SK-N-SH (cell line): ENCODE measurements at regions not wholly inside any gene's neighbourhood (a gene's known extent, or its start where the extent isn't known, plus 50 kb on each side); places are given as distances from the start of the nearest gene placed in this dataset.

ENCODE experiments used
- CTCF ChIA-PET: fragments of 300-600, 350-600 bp; formaldehyde crosslinking; extraction: SDS; loops from one replicate; lab custom pipeline; 2021; lab: Yijun Ruan, JAX
- POLR2A ChIA-PET: fragments of 350-600 bp; sonication (Branson Sonifier 250); formaldehyde crosslinking; extraction: SDS; loops from one replicate; lab custom pipeline; 2020; ENCODE audit warnings: antibody characterized with exemption, inconsistent platforms; lab: Yijun Ruan, JAX
- DNase-seq: peaks from one replicate; pipeline ENCODE4 v3.0.0; 2012
- H2AFZ ChIP-seq: fragments of 200-600 bp; sonication (generic); 2 replicates; pipeline ENCODE4 v1.8.1; 2016; ENCODE audit warnings: antibody characterized with exemption, mild to moderate bottlenecking, low read depth
- H3F3A ChIP-seq: fragments of 200-600 bp; sonication (generic); replicated peaks from 2 replicates; pipeline ENCODE3; 2016; ENCODE audit warnings: antibody characterized with exemption, mild to moderate bottlenecking; ENCODE audit not compliant: insufficient read depth
- H3K27ac ChIP-seq, 2 experiments: fragments of 200-500 bp in 1 of 2; fragments of 200-600 bp in 1 of 2; sonication (Bioruptor generic) in 1 of 2; sonication (generic), shearing (Covaris generic) in 1 of 2; 2 replicates each; pipeline versions ENCODE4 v1.5.1 to v1.6.1; 2014 to 2016; ENCODE audit warnings: low read depth in 2 of 2, inconsistent platforms in 1 of 2, low read length in 1 of 2, mild to moderate bottlenecking in 1 of 2, mixed read lengths in 1 of 2
- H3K27me3 ChIP-seq: fragments of 200-600 bp; sonication (generic), shearing (Covaris generic); 2 replicates; pipeline ENCODE4 v1.6.1; 2016; ENCODE audit warnings: mixed run types; ENCODE audit not compliant: insufficient read depth
- H3K36me3 ChIP-seq, 2 experiments: fragments of 200-500 bp in 1 of 2; fragments of 200-600 bp in 1 of 2; sonication (Bioruptor generic) in 1 of 2; sonication (generic) in 1 of 2; replicated peaks in 1 of 2; 2 replicates each; pipeline versions ENCODE3 to v1.5.1; 2014 to 2016; ENCODE audit warnings: low read length in 1 of 2, mild to moderate bottlenecking in 1 of 2; ENCODE audit not compliant: insufficient read depth in 2 of 2, control insufficient read depth in 1 of 2
- H3K4me1 ChIP-seq, 2 experiments: fragments of 200-500 bp in 1 of 2; fragments of 200-600 bp in 1 of 2; sonication (Bioruptor generic) in 1 of 2; sonication (generic), shearing (Covaris generic) in 1 of 2; 2 replicates each; pipeline versions ENCODE4 v1.5.1 to v1.6.1; 2014 to 2016; ENCODE audit warnings: low read depth in 1 of 2, low read length in 1 of 2, mixed run types in 1 of 2; ENCODE audit not compliant: insufficient read depth in 2 of 2, control insufficient read depth in 1 of 2
- H3K4me2 ChIP-seq: fragments of 200-600 bp; sonication (generic), shearing (Covaris generic); 2 replicates; pipeline ENCODE4 v1.6.1; 2017; ENCODE audit warnings: mixed run types
- H3K4me3 ChIP-seq, 2 experiments: fragments of 200-500 bp in 1 of 2; fragments of 200-600 bp in 1 of 2; sonication (Bioruptor generic) in 1 of 2; sonication (generic), shearing (Covaris generic) in 1 of 2; 2 replicates each; pipeline versions ENCODE4 v1.5.1 to v1.8.1; 2014 to 2016; ENCODE audit warnings: low read depth in 2 of 2, inconsistent platforms in 1 of 2, low read length in 1 of 2, mild to moderate bottlenecking in 1 of 2, mixed read lengths in 1 of 2, moderate library complexity in 1 of 2
- H3K79me2 ChIP-seq: fragments of 200-600 bp; sonication (generic); 2 replicates; pipeline ENCODE4 v1.8.1; 2017; ENCODE audit warnings: mild to moderate bottlenecking; ENCODE audit not compliant: insufficient read depth
- H3K9ac ChIP-seq: fragments of 200-600 bp; sonication (generic); 2 replicates; pipeline ENCODE4 v1.6.1; 2017; ENCODE audit warnings: mixed run types
- H3K9me2 ChIP-seq: fragments of 200-600 bp; sonication (generic); 2 replicates; pipeline ENCODE4 v1.6.1; 2017; ENCODE audit warnings: mixed run types
- H3K9me3 ChIP-seq: fragments of 200-600 bp; sonication (generic); 2 replicates; pipeline ENCODE4 v1.6.1; 2017; ENCODE audit warnings: mixed run types, mild to moderate bottlenecking, moderate library complexity
- H4K20me1 ChIP-seq: fragments of 200-600 bp; sonication (generic); 2 replicates; pipeline ENCODE4 v1.6.1; 2017; ENCODE audit warnings: mild to moderate bottlenecking, mixed run types; ENCODE audit not compliant: insufficient read depth
- CHD2 ChIP-seq: fragments of 150-350 bp; IDR thresholded peaks from 2 replicates; pipeline ENCODE4 v1.6.1; 2018; ENCODE audit warnings: low read length; ENCODE audit not compliant: partially characterized antibody
- EP300 ChIP-seq, 2 experiments: IDR thresholded peaks; 2 replicates each; pipeline versions ENCODE4 v1.4.0 to v1.6.1; 2012; ENCODE audit warnings: borderline replicate concordance in 1 of 2, low read depth in 1 of 2, low read length in 1 of 2
- FOSL2 ChIP-seq: IDR thresholded peaks from 2 replicates; pipeline ENCODE4 v1.4.0; 2012; ENCODE audit warnings: low read depth, mild to moderate bottlenecking, moderate library complexity, borderline replicate concordance
- FOXM1 ChIP-seq: IDR thresholded peaks from 2 replicates; pipeline ENCODE4 v1.4.0; 2012; ENCODE audit warnings: low read depth, mild to moderate bottlenecking
- GABPA ChIP-seq: IDR thresholded peaks from 2 replicates; pipeline ENCODE4 v1.4.0; 2012; ENCODE audit warnings: low read depth, mild to moderate bottlenecking
- GATA2 ChIP-seq: sonication (generic); formaldehyde crosslinking; IDR thresholded peaks from 2 replicates; pipeline ENCODE4 v1.5.0; 2020; ENCODE audit warnings: mild to moderate bottlenecking, missing genetic modification reagents
- JUND ChIP-seq: IDR thresholded peaks from 2 replicates; pipeline ENCODE4 v1.4.0; 2012
- MEF2A ChIP-seq: IDR thresholded peaks from 2 replicates; pipeline ENCODE4 v1.4.0; 2012; ENCODE audit warnings: low read depth, borderline replicate concordance
- MXI1 ChIP-seq: IDR thresholded peaks from 2 replicates; pipeline ENCODE4 v1.6.1; 2012; ENCODE audit warnings: mild to moderate bottlenecking, low read depth, low read length, improper control_type of control experiment
- NRF1 ChIP-seq: IDR thresholded peaks from 2 replicates; pipeline ENCODE4 v1.6.1; 2012; ENCODE audit warnings: low read depth, mild to moderate bottlenecking, low read length
- PBX3 ChIP-seq: IDR thresholded peaks from 2 replicates; pipeline ENCODE4; 2012
- POLR2AphosphoS5 ChIP-seq: IDR thresholded peaks from 2 replicates; pipeline ENCODE4 v1.6.1; 2012; ENCODE audit warnings: low read depth, low read length
- RAD21 ChIP-seq: IDR thresholded peaks from 2 replicates; pipeline ENCODE4 v1.6.1; 2012; ENCODE audit warnings: mild to moderate bottlenecking, low read length
- RCOR1 ChIP-seq: fragments of 150-350 bp; IDR thresholded peaks from 2 replicates; pipeline ENCODE4 v1.6.1; 2017; ENCODE audit warnings: antibody characterized with exemption, low read length
- RFX5 ChIP-seq: IDR thresholded peaks from 2 replicates; pipeline ENCODE4 v1.6.1; 2012; ENCODE audit warnings: mild to moderate bottlenecking, improper control_type of control experiment, low read length
- SIN3A ChIP-seq: IDR thresholded peaks from 2 replicates; pipeline ENCODE4 v1.6.1; 2012; ENCODE audit warnings: low read depth, mild to moderate bottlenecking, low read length, moderate library complexity, borderline replicate concordance
- SMC3 ChIP-seq: IDR thresholded peaks from 2 replicates; pipeline ENCODE4 v1.6.1; 2012; ENCODE audit warnings: low read depth, low read length, improper control_type of control experiment
- TAF1 ChIP-seq: IDR thresholded peaks from 2 replicates; pipeline ENCODE4 v1.6.1; 2012; ENCODE audit warnings: low read depth, mild to moderate bottlenecking, low read length, moderate library complexity, borderline replicate concordance
- TEAD4 ChIP-seq: IDR thresholded peaks from 2 replicates; pipeline ENCODE4 v1.4.0; 2012; ENCODE audit warnings: mild to moderate bottlenecking, borderline replicate concordance; ENCODE audit not compliant: insufficient read depth
- USF2 ChIP-seq: fragments of 150-350 bp; IDR thresholded peaks from 2 replicates; pipeline ENCODE4 v1.6.1; 2017; ENCODE audit warnings: antibody characterized with exemption, low read length, low read depth, borderline replicate concordance
- WGBS: methylation state at CpG from one replicate; pipeline ENCODE4 v1.1.6; 2017; ENCODE audit warnings: low lambda C conversion rate; 5-methylcytosine and 5-hydroxymethylcytosine counted together
- TF ChIP-seq, protein P1 (sequence below): IDR thresholded peaks from 2 replicates; pipeline ENCODE4 v1.4.0; 2012; ENCODE audit warnings: low read depth, borderline replicate concordance
- TF ChIP-seq, protein P2 (sequence below): IDR thresholded peaks from 2 replicates; pipeline ENCODE4 v1.4.0; 2012; ENCODE audit warnings: low read depth

DNA sequence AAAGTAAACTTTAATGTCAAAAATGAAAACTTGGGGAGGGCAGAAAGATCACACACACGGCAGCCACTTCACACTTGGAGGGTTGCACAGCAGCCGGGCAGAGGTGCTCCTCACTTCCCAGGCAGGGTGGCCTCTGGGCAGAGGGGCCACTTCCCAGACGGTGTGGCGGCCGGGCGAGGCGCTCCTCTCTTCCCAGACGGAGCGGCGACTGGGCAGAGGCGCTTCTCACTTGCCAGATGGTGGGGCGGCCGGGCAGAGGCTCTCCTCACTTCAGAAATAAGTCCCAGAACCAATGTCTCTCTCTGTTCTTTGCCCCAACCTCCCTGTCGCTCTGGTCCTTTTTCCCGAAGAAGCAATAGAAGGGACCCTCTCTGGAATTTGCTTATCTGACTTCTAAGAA lies 65.7 kb upstream of the LRPPRC start:
- Histone ChIP-seq H2AFZ (no peak overlapping the region), H4K20me1 (no peaks in the 10 kb centered on the region), H3K4me1 (no peaks in the 10 kb centered on the region), H3K27me3 (peaks cover 4% of the 10 kb centered on the region; the same call in 1 of the 2 replicates), H3F3A (no peaks in the 10 kb centered on the region), H3K9ac (no peak overlapping the region), H3K36me3 (no peaks in the 10 kb centered on the region), H3K27ac (no peak overlapping the region), H3K9me2 (no peaks in the 10 kb centered on the region), H3K4me3 (no peak overlapping the region), H3K9me3 (no peaks in the 10 kb centered on the region), H3K4me2 (no peak overlapping the region), H3K79me2 (no peaks in the 10 kb centered on the region)
- POLR2A ChIA-PET, result no interaction called here
- CTCF ChIA-PET, result interaction anchor here (1.2 to 3.3 kb wide), 3 partner anchors 17 to 230 kb away, joined by 3 to 11 read pairs (median 7); no protein-coding TSS in a partner anchor
- WGBS, result 46% methylated on average over 10 of the region's 15 CpGs
- no peak for DNase-seq
- no peak for TF ChIP-seq RCOR1
- no peak for TF ChIP-seq TEAD4
- no peak for TF ChIP-seq TAF1
- TF ChIP-seq, protein P1, sequence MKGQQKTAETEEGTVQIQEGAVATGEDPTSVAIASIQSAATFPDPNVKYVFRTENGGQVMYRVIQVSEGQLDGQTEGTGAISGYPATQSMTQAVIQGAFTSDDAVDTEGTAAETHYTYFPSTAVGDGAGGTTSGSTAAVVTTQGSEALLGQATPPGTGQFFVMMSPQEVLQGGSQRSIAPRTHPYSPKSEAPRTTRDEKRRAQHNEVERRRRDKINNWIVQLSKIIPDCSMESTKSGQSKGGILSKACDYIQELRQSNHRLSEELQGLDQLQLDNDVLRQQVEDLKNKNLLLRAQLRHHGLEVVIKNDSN, result no peak
- no peak for TF ChIP-seq RAD21
- no peak for TF ChIP-seq JUND
- TF ChIP-seq FOXM1, result no peak
- TF ChIP-seq POLR2AphosphoS5, result no peak
- TF ChIP-seq NRF1, result no peak
- TF ChIP-seq MEF2A, result no peak
- TF ChIP-seq, protein P2, sequence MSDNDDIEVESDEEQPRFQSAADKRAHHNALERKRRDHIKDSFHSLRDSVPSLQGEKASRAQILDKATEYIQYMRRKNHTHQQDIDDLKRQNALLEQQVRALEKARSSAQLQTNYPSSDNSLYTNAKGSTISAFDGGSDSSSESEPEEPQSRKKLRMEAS, result no peak
- no peak for TF ChIP-seq RFX5
- no peak for TF ChIP-seq PBX3
- no peak for TF ChIP-seq GATA2 (CRISPR knock-in tag)
- no peak for TF ChIP-seq FOSL2
- TF ChIP-seq CHD2, result no peak
- no peak for TF ChIP-seq SMC3
- no peak for TF ChIP-seq GABPA
- TF ChIP-seq MXI1, result no peak

GRCh38 chr2:44061876-44062275 lies 66.1 kb upstream of the LRPPRC start:
- Histone ChIP-seq H3K27me3 (peaks cover 4% of the 10 kb centered on the region; the same call in 1 of the 2 replicates), H2AFZ (no peak overlapping the region), H3K9me3 (no peaks in the 10 kb centered on the region), H3K79me2 (no peaks in the 10 kb centered on the region), H3K9ac (no peak overlapping the region), H3K36me3 (no peaks in the 10 kb centered on the region), H3F3A (no peaks in the 10 kb centered on the region), H3K27ac (no peak overlapping the region), H3K4me1 (no peaks in the 10 kb centered on the region), H3K4me2 (no peak overlapping the region), H3K9me2 (no peaks in the 10 kb centered on the region), H3K4me3 (no peak overlapping the region), H4K20me1 (no peaks in the 10 kb centered on the region)
- DNase-seq, result no peak
- WGBS, result 50% methylated on average over 7 of the region's 7 CpGs
- ChIA-PET CTCF (interaction anchor here (1.2 to 3.3 kb wide), 5 partner anchors 8 to 230 kb away, joined by 3 to 11 read pairs (median 7); no protein-coding TSS in a partner anchor), POLR2A (no interaction called here)
- TF ChIP-seq RCOR1, result no peak
- TF ChIP-seq, protein P2, result no peak
- no peak for TF ChIP-seq RFX5
- no peak for TF ChIP-seq EP300 (IDR thresholded peaks at IDR 0.05; ENCODE audit: borderline replicate concordance in 1 of 2, low read depth in 1 of 2, low read length in 1 of 2)
- no peak for TF ChIP-seq RAD21
- no peak for TF ChIP-seq FOXM1
- TF ChIP-seq POLR2AphosphoS5, result no peak
- no peak for TF ChIP-seq USF2
- TF ChIP-seq PBX3, result no peak
- no peak for TF ChIP-seq SIN3A
- TF ChIP-seq CHD2, result no peak
